Keratinocyte (primary cell): ENCODE measurements at regions not wholly inside any gene's neighbourhood (a gene's known extent, or its start where the extent isn't known, plus 50 kb on each side); places are given as distances from the start of the nearest gene placed in this dataset.

Experiments
- DNase-seq: peaks from one replicate; pipeline ENCODE4 v3.0.0-alpha.2; 2011; ENCODE audit warnings: low read depth, missing footprints, low spot score
- FAIRE-seq: peaks from 2 replicates; lab custom pipeline; 2011; peaks lifted over from hg19 to GRCh38; lab: Jason Lieb, UNC
- H2AFZ ChIP-seq: 2 replicates; pipeline ENCODE4 v1.6.0; 2012; ENCODE audit warnings: low read length, control low read depth, inconsistent platforms; ENCODE audit not compliant: control insufficient read depth
- H3K27ac ChIP-seq: 2 replicates; pipeline ENCODE4 v1.5.1; 2011; ENCODE audit warnings: low read length; ENCODE audit not compliant: control insufficient read depth, insufficient read depth
- H3K27me3 ChIP-seq: 3 replicates; pipeline ENCODE4 v1.6.0; 2011; ENCODE audit warnings: low read length; ENCODE audit not compliant: control insufficient read depth, insufficient read depth; ENCODE audit errors: extremely low read depth
- H3K36me3 ChIP-seq, 2 experiments: 2 replicates in 1 of 2; 3 replicates in 1 of 2; pipeline ENCODE4 v1.5.1; 2011; ENCODE audit warnings: low read length in 2 of 2, mild to moderate bottlenecking in 1 of 2; ENCODE audit not compliant: control insufficient read depth in 2 of 2, insufficient read depth in 2 of 2; ENCODE audit errors: extremely low read depth in 1 of 2
- H3K4me1 ChIP-seq: 3 replicates; pipeline ENCODE4 v1.5.1; 2011; ENCODE audit warnings: low read length; ENCODE audit not compliant: control insufficient read depth, insufficient read depth; ENCODE audit errors: extremely low read depth
- H3K4me2 ChIP-seq: 3 replicates; pipeline ENCODE4 v1.6.0; 2011; ENCODE audit warnings: low read depth, low read length; ENCODE audit not compliant: control insufficient read depth, insufficient read depth; ENCODE audit errors: extremely low read depth
- H3K4me3 ChIP-seq, 3 experiments: fragments of 200-600 bp in 1 of 3; sonication (generic) in 1 of 3; 2 replicates in 2 of 3; 3 replicates in 1 of 3; pipeline ENCODE4 v1.5.1; 2011 to 2016; ENCODE audit warnings: low read length in 3 of 3, mild to moderate bottlenecking in 3 of 3, control low read depth in 2 of 3, inconsistent platforms in 1 of 3, low read depth in 1 of 3, mixed read lengths in 1 of 3, mixed run types in 1 of 3, moderate library complexity in 1 of 3; ENCODE audit not compliant: control insufficient read depth in 2 of 3, insufficient read depth in 2 of 3; ENCODE audit errors: extremely low read depth in 1 of 3
- H3K79me2 ChIP-seq: 2 replicates; pipeline ENCODE4 v1.6.0; 2012; ENCODE audit warnings: low read length; ENCODE audit not compliant: control insufficient read depth, insufficient read depth
- H3K9ac ChIP-seq: 3 replicates; pipeline ENCODE4 v1.6.0; 2011; ENCODE audit warnings: low read length; ENCODE audit not compliant: control insufficient read depth, insufficient read depth; ENCODE audit errors: extremely low read depth
- H3K9me1 ChIP-seq: 3 replicates; pipeline ENCODE4 v1.6.0; 2011; ENCODE audit warnings: low read length; ENCODE audit not compliant: control insufficient read depth, insufficient read depth; ENCODE audit errors: extremely low read depth
- H3K9me3 ChIP-seq: 2 replicates; pipeline ENCODE4 v1.5.1; 2012; ENCODE audit warnings: low read depth, low read length; ENCODE audit not compliant: control insufficient read depth
- H4K20me1 ChIP-seq: 3 replicates; pipeline ENCODE4 v1.6.0; 2011; ENCODE audit warnings: low read length; ENCODE audit not compliant: control insufficient read depth, insufficient read depth; ENCODE audit errors: extremely low read depth
- EZH2 ChIP-seq: IDR thresholded peaks from one replicate; pipeline ENCODE4 v1.6.1; 2012; ENCODE audit warnings: inconsistent platforms, mild to moderate bottlenecking, low read length, moderate library complexity
- dilution Hi-C: fragments of 300-500 bp; cut with MboI; formaldehyde crosslinking; loops from one replicate; pipeline ENCODE4 v1.7.0; 2020; ENCODE audit warnings: low sequenced_read_pairs; ENCODE audit not compliant: extremely low pct_ligation_motif_present
- TF ChIP-seq, protein P1 (sequence below), 3 experiments: IDR thresholded peaks in 1 of 3; conservative IDR thresholded peaks in 1 of 3; optimal IDR thresholded peaks in 1 of 3; 2 replicates in 2 of 3; 3 replicates in 1 of 3; pipeline versions ENCODE3 to v1.5.1; 2011; ENCODE audit warnings: low read length in 3 of 3, mild to moderate bottlenecking in 3 of 3, moderate library complexity in 2 of 3, control low read depth in 1 of 3, inconsistent platforms in 1 of 3; ENCODE audit not compliant: insufficient read depth in 2 of 3; ENCODE audit errors: extremely low read depth in 1 of 3

DNA sequence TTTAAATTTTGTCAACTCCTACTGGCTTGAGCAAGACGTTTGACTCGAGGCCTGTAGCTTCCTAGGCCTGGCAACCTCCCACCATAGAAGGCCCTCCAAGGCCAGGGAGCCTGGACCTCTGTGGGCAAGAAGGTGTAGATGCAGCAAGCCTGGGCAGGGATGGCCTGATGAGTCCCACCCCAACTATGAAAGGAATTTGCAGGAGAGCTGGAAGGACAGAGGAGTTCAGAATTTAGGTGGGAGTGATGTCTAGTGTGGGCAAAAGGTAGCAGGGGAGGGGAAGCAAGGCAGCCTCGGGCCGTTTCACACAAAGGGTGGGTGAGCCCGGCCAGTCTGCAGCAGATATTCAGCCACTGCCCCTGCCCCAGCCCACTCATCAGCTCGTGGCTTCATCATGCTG, 245.2 kb downstream of the CDH26 start:
- Histone ChIP-seq H3K4me2 (peak overlapping the region; percentile 39), H3K4me3 (no peak overlapping the region), H3K4me1 (peaks cover 15% of the 10 kb centered on the region), H3K9me1 (no peaks in the 10 kb centered on the region), H3K27ac (no peak overlapping the region), H2AFZ (peak overlapping the region; percentile 10), H3K36me3 (no peaks in the 10 kb centered on the region), H3K27me3 (no peaks in the 10 kb centered on the region), H3K9ac (no peak overlapping the region), H3K79me2 (no peaks in the 10 kb centered on the region), H3K9me3 (no peaks in the 10 kb centered on the region), H4K20me1 (no peaks in the 10 kb centered on the region)
- FAIRE-seq (peak; percentile 82), DNase-seq (peak; percentile 38)
- TF ChIP-seq, protein P1, sequence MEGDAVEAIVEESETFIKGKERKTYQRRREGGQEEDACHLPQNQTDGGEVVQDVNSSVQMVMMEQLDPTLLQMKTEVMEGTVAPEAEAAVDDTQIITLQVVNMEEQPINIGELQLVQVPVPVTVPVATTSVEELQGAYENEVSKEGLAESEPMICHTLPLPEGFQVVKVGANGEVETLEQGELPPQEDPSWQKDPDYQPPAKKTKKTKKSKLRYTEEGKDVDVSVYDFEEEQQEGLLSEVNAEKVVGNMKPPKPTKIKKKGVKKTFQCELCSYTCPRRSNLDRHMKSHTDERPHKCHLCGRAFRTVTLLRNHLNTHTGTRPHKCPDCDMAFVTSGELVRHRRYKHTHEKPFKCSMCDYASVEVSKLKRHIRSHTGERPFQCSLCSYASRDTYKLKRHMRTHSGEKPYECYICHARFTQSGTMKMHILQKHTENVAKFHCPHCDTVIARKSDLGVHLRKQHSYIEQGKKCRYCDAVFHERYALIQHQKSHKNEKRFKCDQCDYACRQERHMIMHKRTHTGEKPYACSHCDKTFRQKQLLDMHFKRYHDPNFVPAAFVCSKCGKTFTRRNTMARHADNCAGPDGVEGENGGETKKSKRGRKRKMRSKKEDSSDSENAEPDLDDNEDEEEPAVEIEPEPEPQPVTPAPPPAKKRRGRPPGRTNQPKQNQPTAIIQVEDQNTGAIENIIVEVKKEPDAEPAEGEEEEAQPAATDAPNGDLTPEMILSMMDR (optimal IDR thresholded peaks at IDR 0.05 in 1 of 3, IDR thresholded peaks at IDR 0.05 in 1 of 3, conservative IDR thresholded peaks at IDR 0.05 in 1 of 3; ENCODE audit: extremely low read depth in 1 of 3, insufficient read depth in 2 of 3, low read length in 3 of 3) = no peak
- TF ChIP-seq EZH2 = no peak
- dilution Hi-C loops = no loop called here

DNA sequence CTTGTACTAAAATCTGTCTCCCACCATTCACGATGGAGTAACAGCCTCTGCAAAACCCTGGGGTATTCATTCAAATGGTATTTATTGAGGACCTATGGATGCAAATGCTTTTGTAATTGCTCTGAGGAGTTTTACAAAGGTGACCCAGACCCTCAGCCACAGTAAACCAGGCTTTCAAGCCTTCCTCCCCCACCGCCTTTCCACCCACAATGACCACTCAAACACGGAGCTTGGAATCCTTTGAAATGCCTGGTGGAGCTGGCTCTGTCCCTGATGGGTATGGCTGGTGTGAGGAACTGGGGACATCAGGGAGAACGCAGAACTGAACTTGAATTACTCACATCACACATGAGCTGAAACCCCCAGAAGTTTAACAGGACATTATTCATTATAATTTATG, 246.4 kb downstream of the CDH26 start:
- no peak overlapping the region for H3K4me2 ChIP-seq
- no peak overlapping the region for H3K27ac ChIP-seq
- no peak for TF ChIP-seq EZH2
- TF ChIP-seq, protein P1 (optimal IDR thresholded peaks at IDR 0.05 in 1 of 3, IDR thresholded peaks at IDR 0.05 in 1 of 3, conservative IDR thresholded peaks at IDR 0.05 in 1 of 3; ENCODE audit: extremely low read depth in 1 of 3, insufficient read depth in 2 of 3, low read length in 3 of 3) = no peak
- H3K36me3 ChIP-seq = no peaks in the 10 kb centered on the region
- no peaks in the 10 kb centered on the region for H3K9me1 ChIP-seq
- dilution Hi-C loops = no loop called here
- H4K20me1 ChIP-seq = no peaks in the 10 kb centered on the region
- no peaks in the 10 kb centered on the region for H3K9me3 ChIP-seq
- no peak overlapping the region for H2AFZ ChIP-seq
- H3K4me1 ChIP-seq = peaks cover 15% of the 10 kb centered on the region
- H3K4me3 ChIP-seq = no peak overlapping the region
- FAIRE-seq (no peak), DNase-seq (no peak)
- H3K27me3 ChIP-seq = no peaks in the 10 kb centered on the region
- H3K9ac ChIP-seq = no peak overlapping the region
- H3K79me2 ChIP-seq = no peaks in the 10 kb centered on the region
